HepG2 (cell line): ENCODE measurements at regions not wholly inside any gene's neighbourhood (a gene's known extent, or its start where the extent isn't known, plus 50 kb on each side); places are given as distances from the start of the nearest gene placed in this dataset.

Experiments
- ATAC-seq: fragments of 200-7000 bp; cut with Tn5 transposase; 3 replicates; pipeline ENCODE4 v1.9.1; 2020; ENCODE audit warnings: mild to moderate bottlenecking, moderate library complexity
- BruUV-seq: library from RNA; stranded (reverse); fragments of 400-500 nt; replicated peaks from 2 replicates; lab custom pipeline; 2021; lab: Mats Ljungman, UMichigan
- CTCF ChIA-PET: fragments of 300-600 bp; formaldehyde crosslinking; extraction: SDS; loops from one replicate; lab custom pipeline; 2021; ENCODE audit warnings: low total read pairs, inconsistent platforms, low intra/inter-chr PET ratio; lab: Yijun Ruan, JAX
- POLR2A ChIA-PET: fragments of 350-600 bp; sonication (Branson Sonifier 250); formaldehyde crosslinking; loops from one replicate; lab custom pipeline; 2020; ENCODE audit warnings: antibody characterized with exemption, inconsistent platforms; lab: Yijun Ruan, JAX
- DNase-seq: peaks from one replicate; pipeline ENCODE4 v3.0.0-alpha.2; 2015; ENCODE audit warnings: low spot score
- FAIRE-seq: peaks from 3 replicates; lab custom pipeline; 2011; peaks lifted over from hg19 to GRCh38; lab: Jason Lieb, UNC
- H2AFZ ChIP-seq: one replicate; pipeline ENCODE4 v1.6.1; 2011; ENCODE audit warnings: low read length, inconsistent platforms
- H3K27ac ChIP-seq: fragments of 300-600 bp; 3 replicates; pipeline ENCODE4 v1.8.0; 2011; ENCODE audit warnings: mixed run types, mild to moderate bottlenecking, mixed read lengths, low read length, inconsistent platforms; ENCODE audit not compliant: insufficient read depth; ENCODE audit errors: extremely low read length
- H3K27me3 ChIP-seq, 2 experiments: fragments of 200-600 bp in 1 of 2; 2 replicates in 1 of 2; 3 replicates in 1 of 2; pipeline versions ENCODE4 v1.6.0 to v1.8.0; 2011; ENCODE audit warnings: low read length in 2 of 2, mild to moderate bottlenecking in 2 of 2, moderate library complexity in 2 of 2, inconsistent platforms in 1 of 2; ENCODE audit not compliant: insufficient read depth in 2 of 2, control insufficient read depth in 1 of 2
- H3K36me3 ChIP-seq, 2 experiments: fragments of 200-600 bp in 1 of 2; replicated peaks in 1 of 2; 2 replicates in 1 of 2; 3 replicates in 1 of 2; pipeline versions ENCODE4 v1.5.1 to v1.8.0; 2011; ENCODE audit warnings: low read length in 2 of 2, inconsistent platforms in 1 of 2; ENCODE audit not compliant: insufficient read depth in 2 of 2, control insufficient read depth in 1 of 2
- H3K4me1 ChIP-seq: 2 replicates; pipeline ENCODE4 v1.5.1; 2012; ENCODE audit warnings: low read length, inconsistent platforms; ENCODE audit not compliant: insufficient read depth
- H3K4me2 ChIP-seq: 2 replicates; pipeline ENCODE4 v1.6.0; 2011; ENCODE audit warnings: low read depth, low read length, inconsistent platforms
- H3K4me3 ChIP-seq, 3 experiments: fragments of 200-600 bp in 1 of 3; sonication (generic), shearing (Covaris generic) in 1 of 3; replicated peaks in 1 of 3; 2 replicates each; pipeline ENCODE4 v1.5.1; 2011 to 2016; ENCODE audit warnings: low read length in 3 of 3, inconsistent platforms in 2 of 3, low read depth in 2 of 3, mild to moderate bottlenecking in 2 of 3, control low read depth in 1 of 3, mixed read lengths in 1 of 3; ENCODE audit not compliant: insufficient read depth in 1 of 3
- H3K79me2 ChIP-seq: one replicate; pipeline ENCODE4 v1.6.1; 2011; ENCODE audit warnings: low read length, inconsistent platforms; ENCODE audit not compliant: insufficient read depth
- H3K9ac ChIP-seq: 2 replicates; pipeline ENCODE4 v1.6.0; 2011; ENCODE audit warnings: mild to moderate bottlenecking, low read depth, low read length, inconsistent platforms; ENCODE audit not compliant: insufficient read depth
- H3K9me3 ChIP-seq: 2 replicates; pipeline ENCODE4 v1.5.1; 2012; ENCODE audit warnings: mild to moderate bottlenecking, low read length
- H4K20me1 ChIP-seq: 2 replicates; pipeline ENCODE4 v1.6.0; 2011; ENCODE audit warnings: inconsistent platforms, mild to moderate bottlenecking, low read length, moderate library complexity; ENCODE audit not compliant: insufficient read depth
- AGO2 ChIP-seq: fragments of 200-400 bp; formaldehyde crosslinking; optimal IDR thresholded peaks from 2 replicates; pipeline ENCODE3; 2017; ENCODE audit warnings: mild to moderate bottlenecking, low read depth, low read length, moderate library complexity
- ATF4 ChIP-seq, 2 experiments: fragments of 450-650 bp in 1 of 2; sonication (generic) in 1 of 2; formaldehyde crosslinking; IDR thresholded peaks; 2 replicates each; pipeline versions ENCODE4 v1.5.0 to v1.8.0; 2020 to 2022; ENCODE audit warnings: mild to moderate bottlenecking in 1 of 2, missing genetic modification reagents in 1 of 2
- CCAR2 ChIP-seq: fragments of 200-400 bp; formaldehyde crosslinking; optimal IDR thresholded peaks from 2 replicates; pipeline ENCODE3; 2018; ENCODE audit warnings: low read depth, mild to moderate bottlenecking, low read length, moderate library complexity
- ESRRA ChIP-seq: sonication (generic); formaldehyde crosslinking; IDR thresholded peaks from 2 replicates; pipeline ENCODE4 v1.5.1; 2020; ENCODE audit warnings: mild to moderate bottlenecking, low read depth, missing genetic modification reagents
- HDAC1 ChIP-seq: sonication (generic); formaldehyde crosslinking; IDR thresholded peaks from 2 replicates; pipeline ENCODE4 v1.5.1; 2020; ENCODE audit warnings: mild to moderate bottlenecking, missing genetic modification reagents
- IRF1 ChIP-seq: sonication (generic); formaldehyde crosslinking; IDR thresholded peaks from 2 replicates; pipeline ENCODE4 v1.4.0; 2020; ENCODE audit warnings: low read depth, mild to moderate bottlenecking, missing genetic modification reagents
- KIAA2018 ChIP-seq: sonication (generic); formaldehyde crosslinking; IDR thresholded peaks from 2 replicates; pipeline ENCODE4 v1.5.0; 2020; ENCODE audit warnings: mild to moderate bottlenecking, missing genetic modification reagents, borderline replicate concordance
- KLF11 ChIP-seq: IDR thresholded peaks from 2 replicates; pipeline ENCODE4 v1.6.1; 2016; ENCODE audit warnings: missing compliant biosample characterization
- KLF12 ChIP-seq: sonication (generic); formaldehyde crosslinking; IDR thresholded peaks from 2 replicates; pipeline ENCODE4 v1.4.0; 2020; ENCODE audit warnings: missing genetic modification reagents, borderline replicate concordance
- KLF16 ChIP-seq, 2 experiments: sonication (generic) in 1 of 2; formaldehyde crosslinking in 1 of 2; IDR thresholded peaks; 2 replicates each; pipeline versions ENCODE4 v1.6.1 to v1.8.0; 2016 to 2023; ENCODE audit warnings: missing genetic modification reagents in 2 of 2, missing compliant biosample characterization in 1 of 2
- MLLT10 ChIP-seq: sonication (generic); formaldehyde crosslinking; IDR thresholded peaks from 2 replicates; pipeline ENCODE4 v1.4.0; 2020; ENCODE audit warnings: missing genetic modification reagents
- RXRB ChIP-seq: IDR thresholded peaks from 2 replicates; pipeline ENCODE4 v1.6.1; 2016; ENCODE audit warnings: borderline replicate concordance, missing genetic modification reagents, missing compliant biosample characterization
- TMF1 ChIP-seq: sonication (generic); formaldehyde crosslinking; IDR thresholded peaks from 2 replicates; pipeline ENCODE4 v1.8.1; 2022; ENCODE audit warnings: low read depth, missing genetic modification reagents
- ZBTB21 ChIP-seq: sonication (generic); formaldehyde crosslinking; IDR thresholded peaks from 2 replicates; pipeline ENCODE4 v1.4.0; 2020; ENCODE audit warnings: missing genetic modification reagents
- ZNF333 ChIP-seq: sonication (generic); formaldehyde crosslinking; IDR thresholded peaks from 2 replicates; pipeline ENCODE4 v1.4.0; 2020; ENCODE audit warnings: mild to moderate bottlenecking, missing genetic modification reagents, borderline replicate concordance
- ZNF446 ChIP-seq: sonication (generic); formaldehyde crosslinking; IDR thresholded peaks from 2 replicates; pipeline ENCODE4 v1.5.0; 2020; ENCODE audit warnings: mild to moderate bottlenecking, missing genetic modification reagents
- ZNF891 ChIP-seq: sonication (generic); formaldehyde crosslinking; IDR thresholded peaks from 2 replicates; pipeline ENCODE4 v1.5.0; 2020; ENCODE audit warnings: mild to moderate bottlenecking, missing genetic modification reagents
- WGBS: methylation state at CpG from one replicate; pipeline ENCODE4 v1.1.6; 2017; ENCODE audit warnings: low lambda C conversion rate; 5-methylcytosine and 5-hydroxymethylcytosine counted together
- in situ Hi-C: cut with HindIII; loops from 2 replicates; pipeline ENCODE4 v1.10.0; 2017; ENCODE audit warnings: low pct_unique_long_range_greater_than_20kb; ENCODE audit not compliant: extremely low pct_ligation_motif_present
- intact Hi-C: fragments of 100-400 bp; cut with micrococcal nuclease; formaldehyde crosslinking; loops from one replicate; pipeline ENCODE4 v1.10.0; 2022; ENCODE audit not compliant: unreplicated experiment

- intact Hi-C loops (no loop called here), in situ Hi-C loops (no loop called here)
- BruUV-seq = no TSS peak
- WGBS = 13% methylated on average over 5 of the region's 5 CpGs
- H3K9ac ChIP-seq = no peak overlapping the region
- DNase-seq = no peak
- no peak overlapping the region for H3K4me2 ChIP-seq
- no peaks in the 10 kb centered on the region for H3K4me1 ChIP-seq
- no peak overlapping the region for H2AFZ ChIP-seq
- no peak for ATAC-seq
- no peak overlapping the region for H3K4me3 ChIP-seq
- no peak for FAIRE-seq
- H3K9me3 ChIP-seq = no peaks in the 10 kb centered on the region
- H3K27ac ChIP-seq = no peak overlapping the region
- H3K27me3 ChIP-seq = no peaks in the 10 kb centered on the region; a peak in 1 of 5 replicates
- no peaks in the 10 kb centered on the region for H4K20me1 ChIP-seq
- POLR2A ChIA-PET = no interaction called here
- no peaks in the 10 kb centered on the region for H3K36me3 ChIP-seq
- no peaks in the 10 kb centered on the region for H3K79me2 ChIP-seq
- CTCF ChIA-PET = no interaction called here
- no peak for TF ChIP-seq RXRB (CRISPR knock-in tag)
- no peak for TF ChIP-seq ZNF333 (CRISPR knock-in tag)
- TF ChIP-seq ZNF891 (CRISPR knock-in tag) = no peak
- TF ChIP-seq HDAC1 (CRISPR knock-in tag) = no peak
- no peak for TF ChIP-seq AGO2
- no peak for TF ChIP-seq KLF11 (CRISPR knock-in tag)
- no peak for TF ChIP-seq IRF1 (CRISPR knock-in tag)
- no peak for TF ChIP-seq TMF1 (CRISPR knock-in tag)
- TF ChIP-seq KLF12 (CRISPR knock-in tag) = no peak
- TF ChIP-seq CCAR2 = no peak
- no peak for TF ChIP-seq ESRRA (CRISPR knock-in tag)
- TF ChIP-seq MLLT10 (CRISPR knock-in tag) = no peak
- no peak for TF ChIP-seq KLF16 (CRISPR knock-in tag; IDR thresholded peaks at IDR 0.05)
- no peak for TF ChIP-seq ZBTB21
- no peak for TF ChIP-seq ATF4 (CRISPR knock-in tag; IDR thresholded peaks at IDR 0.05)
- no peak for TF ChIP-seq ZNF446 (CRISPR knock-in tag)
- TF ChIP-seq KIAA2018 = no peak
Observed at GRCh38 chr2:108074946-108075345, 88.6 kb downstream of the SLC5A7 start.
